Caco-2 (cell line): ENCODE measurements at regions not wholly inside any gene's neighbourhood (a gene's known extent, or its start where the extent isn't known, plus 50 kb on each side); places are given as distances from the start of the nearest gene placed in this dataset.

Experiments used
- BruUV-seq: library from RNA; stranded (reverse); fragments of 400-500 nt; replicated peaks from 2 replicates; lab custom pipeline; 2021; lab: Mats Ljungman, UMichigan
- CTCF ChIA-PET: fragments of 300-600 bp; sonication (Branson Sonifier 250); formaldehyde crosslinking; loops from one replicate; lab custom pipeline; 2022; ENCODE audit warnings: antibody characterized with exemption; lab: Charles Lee
- POLR2A ChIA-PET: fragments of 300-600 bp; sonication (Branson Sonifier 250); formaldehyde crosslinking; loops from one replicate; lab custom pipeline; 2022; ENCODE audit warnings: antibody characterized with exemption; lab: Charles Lee
- DNase-seq, 2 experiments: peaks; one replicate each; pipeline versions ENCODE4 v3.0.0 to v3.0.0-alpha.2; 2020 to 2022
- H3K27me3 ChIP-seq: replicated peaks from 2 replicates; pipeline ENCODE4 v1.6.0; 2011; ENCODE audit warnings: low read length; ENCODE audit not compliant: control insufficient read depth, insufficient read depth
- H3K36me3 ChIP-seq: 2 replicates; pipeline ENCODE4 v1.5.1; 2011; ENCODE audit warnings: low read length; ENCODE audit not compliant: control insufficient read depth, insufficient read depth
- H3K4me1 ChIP-seq: fragments of 250-450 bp; sonication (Bioruptor Pico); 2 replicates; pipeline ENCODE4 v1.5.1; 2020; ENCODE audit warnings: mild to moderate bottlenecking
- H3K4me3 ChIP-seq: 2 replicates; pipeline ENCODE4 v1.5.1; 2011; ENCODE audit warnings: low read depth, mild to moderate bottlenecking, control low read depth, low read length
- H3K9me3 ChIP-seq: fragments of 250-450 bp; sonication (Bioruptor Pico); 2 replicates; pipeline ENCODE4 v1.5.1; 2020; ENCODE audit warnings: mild to moderate bottlenecking, moderate library complexity
- H3K27ac Mint-ChIP-seq: one replicate; pipeline ENCODE4 v1.8.0; 2022; ENCODE audit warnings: mixed read lengths; ENCODE audit not compliant: unreplicated experiment
- H3K27me3 Mint-ChIP-seq: one replicate; pipeline ENCODE4 v1.8.0; 2022; ENCODE audit warnings: mixed read lengths; ENCODE audit not compliant: insufficient read depth, unreplicated experiment
- H3K36me3 Mint-ChIP-seq: one replicate; pipeline ENCODE4 v1.8.0; 2022; ENCODE audit warnings: mild to moderate bottlenecking, mixed read lengths; ENCODE audit not compliant: insufficient read depth, unreplicated experiment
- H3K4me1 Mint-ChIP-seq: one replicate; pipeline ENCODE4 v1.8.0; 2022; ENCODE audit warnings: low read depth, mixed read lengths; ENCODE audit not compliant: unreplicated experiment
- H3K4me3 Mint-ChIP-seq: one replicate; pipeline ENCODE4 v1.8.0; 2022; ENCODE audit warnings: mild to moderate bottlenecking, moderate library complexity, mixed read lengths; ENCODE audit not compliant: unreplicated experiment
- H3K9me3 Mint-ChIP-seq: one replicate; pipeline ENCODE4 v1.8.0; 2022; ENCODE audit warnings: mixed read lengths; ENCODE audit not compliant: unreplicated experiment
- intact Hi-C: fragments of 100-400 bp; cut with micrococcal nuclease; formaldehyde crosslinking; loops from one replicate; pipeline ENCODE4 v1.10.0; 2022; ENCODE audit not compliant: unreplicated experiment
- TF ChIP-seq, protein P1 (sequence below), 2 experiments: fragments of 200-600 bp in 1 of 2; IDR thresholded peaks; 1 replicate in 1 of 2; 2 replicates in 1 of 2; pipeline versions ENCODE4 v1.5.1 to v1.8.0; 2011 to 2022; ENCODE audit warnings: antibody characterized with exemption in 1 of 2, control low read depth in 1 of 2, inconsistent platforms in 1 of 2, low read depth in 1 of 2, low read length in 1 of 2, mild to moderate bottlenecking in 1 of 2, moderate library complexity in 1 of 2; ENCODE audit not compliant: insufficient read depth in 1 of 2, severe bottlenecking in 1 of 2, unreplicated experiment in 1 of 2

- Histone ChIP-seq H3K9me3 (no peaks in the 10 kb centered on the region), H3K4me1 (no peaks in the 10 kb centered on the region), H3K36me3 (no peaks in the 10 kb centered on the region), H3K27me3 (no peaks in the 10 kb centered on the region), H3K4me3 (no peak overlapping the region)
- H3K27ac Mint-ChIP-seq = no peak overlapping the region
- no peak overlapping the region for H3K4me3 Mint-ChIP-seq
- intact Hi-C loops = no loop called here
- CTCF ChIA-PET = no interaction called here
- TF ChIP-seq, protein P1, sequence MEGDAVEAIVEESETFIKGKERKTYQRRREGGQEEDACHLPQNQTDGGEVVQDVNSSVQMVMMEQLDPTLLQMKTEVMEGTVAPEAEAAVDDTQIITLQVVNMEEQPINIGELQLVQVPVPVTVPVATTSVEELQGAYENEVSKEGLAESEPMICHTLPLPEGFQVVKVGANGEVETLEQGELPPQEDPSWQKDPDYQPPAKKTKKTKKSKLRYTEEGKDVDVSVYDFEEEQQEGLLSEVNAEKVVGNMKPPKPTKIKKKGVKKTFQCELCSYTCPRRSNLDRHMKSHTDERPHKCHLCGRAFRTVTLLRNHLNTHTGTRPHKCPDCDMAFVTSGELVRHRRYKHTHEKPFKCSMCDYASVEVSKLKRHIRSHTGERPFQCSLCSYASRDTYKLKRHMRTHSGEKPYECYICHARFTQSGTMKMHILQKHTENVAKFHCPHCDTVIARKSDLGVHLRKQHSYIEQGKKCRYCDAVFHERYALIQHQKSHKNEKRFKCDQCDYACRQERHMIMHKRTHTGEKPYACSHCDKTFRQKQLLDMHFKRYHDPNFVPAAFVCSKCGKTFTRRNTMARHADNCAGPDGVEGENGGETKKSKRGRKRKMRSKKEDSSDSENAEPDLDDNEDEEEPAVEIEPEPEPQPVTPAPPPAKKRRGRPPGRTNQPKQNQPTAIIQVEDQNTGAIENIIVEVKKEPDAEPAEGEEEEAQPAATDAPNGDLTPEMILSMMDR (IDR thresholded peaks at IDR 0.05; ENCODE audit: insufficient read depth in 1 of 2, low read depth in 1 of 2, low read length in 1 of 2, severe bottlenecking in 1 of 2, unreplicated experiment in 1 of 2) = no peak
- no peaks in the 10 kb centered on the region for H3K36me3 Mint-ChIP-seq
- no peaks in the 10 kb centered on the region for H3K9me3 Mint-ChIP-seq
- no TSS peak for BruUV-seq
- H3K27me3 Mint-ChIP-seq = peaks cover 3% of the 10 kb centered on the region
- POLR2A ChIA-PET = no interaction called here
- no peak for DNase-seq
- H3K4me1 Mint-ChIP-seq = no peaks in the 10 kb centered on the region
These were observed 522.4 kb upstream of the NAALADL2 start for GRCh38 chr3:174336784-174337183.

DNA sequence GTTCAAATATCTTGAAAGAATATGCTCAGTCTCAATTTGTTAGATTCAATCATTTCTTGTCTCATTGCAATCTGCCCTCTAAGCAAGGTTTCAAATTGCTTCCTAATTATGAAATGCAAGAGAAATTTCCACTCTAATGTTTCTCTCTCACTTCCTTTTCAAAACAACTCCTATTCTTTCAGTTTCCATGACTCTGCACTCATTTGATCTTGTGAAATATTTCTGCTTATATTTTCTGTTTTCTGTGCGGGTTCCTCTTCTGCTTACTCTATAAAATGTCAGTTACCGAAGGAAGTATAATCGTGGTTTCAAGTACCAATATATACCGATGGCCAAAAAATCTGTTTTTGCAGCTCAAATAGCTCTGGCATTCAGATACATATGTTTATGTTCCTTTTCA is 521.9 kb upstream of the NAALADL2 start:
- Histone ChIP-seq H3K9me3 (no peaks in the 10 kb centered on the region), H3K27me3 (no peaks in the 10 kb centered on the region), H3K4me3 (no peak overlapping the region), H3K4me1 (no peaks in the 10 kb centered on the region), H3K36me3 (no peaks in the 10 kb centered on the region)
- H3K9me3 Mint-ChIP-seq = no peaks in the 10 kb centered on the region
- no peak for DNase-seq
- no TSS peak for BruUV-seq
- intact Hi-C loops = no loop called here
- H3K4me1 Mint-ChIP-seq = no peaks in the 10 kb centered on the region
- TF ChIP-seq, protein P1 (IDR thresholded peaks at IDR 0.05; ENCODE audit: insufficient read depth in 1 of 2, low read depth in 1 of 2, low read length in 1 of 2, severe bottlenecking in 1 of 2, unreplicated experiment in 1 of 2) = no peak
- no peak overlapping the region for H3K4me3 Mint-ChIP-seq
- ChIA-PET POLR2A (no interaction called here), CTCF (no interaction called here)
- peaks cover 3% of the 10 kb centered on the region for H3K27me3 Mint-ChIP-seq
- no peaks in the 10 kb centered on the region for H3K36me3 Mint-ChIP-seq
- no peak overlapping the region for H3K27ac Mint-ChIP-seq

GRCh38 chr3:174340624-174341587 is 518.2 kb upstream of the NAALADL2 start:
- H3K36me3 Mint-ChIP-seq = no peaks in the 10 kb centered on the region
- H3K4me1 ChIP-seq = no peaks in the 10 kb centered on the region
- ChIA-PET POLR2A (interaction anchor here (0.6 kb wide), 1 partner anchor 13 kb away, joined by 3 read pairs; no protein-coding TSS in a partner anchor), CTCF (no interaction called here)
- no TSS peak for BruUV-seq
- H3K36me3 ChIP-seq = no peaks in the 10 kb centered on the region
- H3K9me3 Mint-ChIP-seq = no peaks in the 10 kb centered on the region
- no peak overlapping the region for H3K4me3 Mint-ChIP-seq
- no peak overlapping the region for H3K27ac Mint-ChIP-seq
- no peak for DNase-seq
- H3K27me3 Mint-ChIP-seq = peaks cover 3% of the 10 kb centered on the region
- H3K27me3 ChIP-seq = no peaks in the 10 kb centered on the region
- H3K4me1 Mint-ChIP-seq = no peaks in the 10 kb centered on the region
- no peak overlapping the region for H3K4me3 ChIP-seq
- H3K9me3 ChIP-seq = no peaks in the 10 kb centered on the region
- TF ChIP-seq, protein P1 (IDR thresholded peaks at IDR 0.05; ENCODE audit: insufficient read depth in 1 of 2, low read depth in 1 of 2, low read length in 1 of 2, severe bottlenecking in 1 of 2, unreplicated experiment in 1 of 2) = no peak
- intact Hi-C loops = loop anchor here (10.0 kb wide), 1 partner anchor 216 kb away; no protein-coding TSS in a partner anchor
